ENCODE measurements at regions not wholly inside any gene's neighbourhood (a gene's known extent, or its start where the extent isn't known, plus 50 kb on each side); places are given as distances from the start of the nearest gene placed in this dataset.
"Not testable (repeated sequence)": the region's sequence is repeated elsewhere in the genome, so short reads cannot be mapped to it uniquely, and the experiment has no call there.

GRCh38 chr1:245102149-245102548, 52.6 kb upstream of the KIF26B start:
- not testable (repeated sequence) for DNase-seq (ENCODE audit: low spot score)

GRCh38 chr1:245099401-245099800, 55.4 kb upstream of the KIF26B start:
- no peak for DNase-seq (ENCODE audit: low spot score)

GRCh38 chr1:245098924-245099323, 55.9 kb upstream of the KIF26B start:
- DNase-seq (ENCODE audit: low spot score) = no peak

- no peak for DNase-seq (ENCODE audit: low spot score)
These were observed 58.3 kb upstream of the KIF26B start for GRCh38 chr1:245096311-245097066.

- DNase-seq (ENCODE audit: low spot score) = no peak
These were observed 58.9 kb upstream of the KIF26B start for GRCh38 chr1:245095903-245096302.

- no peak for DNase-seq (ENCODE audit: low spot score)
These were observed 59.8 kb upstream of the KIF26B start for GRCh38 chr1:245094954-245095353.

- no peak for DNase-seq (ENCODE audit: low spot score)
These were observed 60.7 kb upstream of the KIF26B start for GRCh38 chr1:245094092-245094491.

GRCh38 chr1:245092638-245092976, 62.2 kb upstream of the KIF26B start:
- DNase-seq (ENCODE audit: low spot score) = no peak

GRCh38 chr1:245091818-245092637, 62.8 kb upstream of the KIF26B start:
- peak; percentile 77 for DNase-seq (ENCODE audit: low spot score)

GRCh38 chr1:245091171-245091621, 63.6 kb upstream of the KIF26B start:
- DNase-seq (ENCODE audit: low spot score) = no peak

GRCh38 chr1:245090491-245091090, 64.2 kb upstream of the KIF26B start:
- DNase-seq (ENCODE audit: low spot score) = no peak

GRCh38 chr1:245087723-245088122, 67.1 kb upstream of the KIF26B start:
- DNase-seq (ENCODE audit: low spot score) = no peak

- DNase-seq (ENCODE audit: low spot score) = no peak
These were observed 68.3 kb upstream of the KIF26B start for GRCh38 chr1:245086389-245086969.

- DNase-seq (ENCODE audit: low spot score) = peak; percentile 20
These were observed 69.2 kb upstream of the KIF26B start for GRCh38 chr1:245085508-245086095.

- no peak for DNase-seq (ENCODE audit: low spot score)
These were observed 70.2 kb upstream of the KIF26B start for GRCh38 chr1:245084551-245084950.

GRCh38 chr1:245079021-245079609, 75.7 kb upstream of the KIF26B start:
- peak; percentile 29 for DNase-seq (ENCODE audit: low spot score)

- DNase-seq (ENCODE audit: low spot score) = no peak
These were observed 79.9 kb upstream of the KIF26B start for GRCh38 chr1:245074898-245075297.

- DNase-seq (ENCODE audit: low spot score) = no peak
These were observed 80.5 kb upstream of the KIF26B start for GRCh38 chr1:245074232-245074747.

GRCh38 chr1:245070836-245071615, 83.8 kb upstream of the KIF26B start:
- DNase-seq (ENCODE audit: low spot score) = no peak

- no peak for DNase-seq (ENCODE audit: low spot score)
These were observed 87.5 kb upstream of the KIF26B start for GRCh38 chr1:245067257-245067656.
